Gastroesophageal sphincter (tissue), 3 donors: ENCODE measurements at regions not wholly inside any gene's neighbourhood (a gene's known extent, or its start where the extent isn't known, plus 50 kb on each side); places are given as distances from the start of the nearest gene placed in this dataset.
"Not testable (repeated sequence)": the region's sequence is repeated elsewhere in the genome, so short reads cannot be mapped to it uniquely, and the experiment has no call there.

Experiments
- CTCF ChIP-seq, 4 experiments: fragments of 200-600 bp in 2 of 4; fragments of 450-650 bp in 2 of 4; sonication (generic) in 1 of 4; IDR thresholded peaks; one replicate each; pipeline ENCODE4 v1.5.1; 2017 to 2019; ENCODE audit warnings: antibody characterized with exemption in 4 of 4, mild to moderate bottlenecking in 2 of 4, moderate library complexity in 2 of 4
- POLR2A ChIP-seq, 2 donors: fragments of 450-650 bp; IDR thresholded peaks; one replicate each; pipeline ENCODE4 v1.6.1; 2017; ENCODE audit warnings: antibody characterized with exemption in 2 of 2, mild to moderate bottlenecking in 2 of 2, moderate library complexity in 1 of 2

GRCh38 chr2:61643153-61643552 is 105.0 kb upstream of the XPO1 start:
- not testable (repeated sequence) for TF ChIP-seq CTCF, POLR2A (IDR thresholded peaks at IDR 0.05)
